Urinary bladder (tissue), 3 donors: ENCODE measurements at regions not wholly inside any gene's neighbourhood (a gene's known extent, or its start where the extent isn't known, plus 50 kb on each side); places are given as distances from the start of the nearest gene placed in this dataset.

Source experiments
- DNase-seq: peaks from one replicate; pipeline ENCODE4 v3.0.0-alpha.2; 2015; ENCODE audit errors: extremely low spot score
- H3K27ac ChIP-seq: one replicate; pipeline ENCODE4 v1.5.1; 2013; ENCODE audit warnings: low read depth, mild to moderate bottlenecking, moderate library complexity
- H3K36me3 ChIP-seq: one replicate; pipeline ENCODE4 v1.6.1; 2013; ENCODE audit warnings: mild to moderate bottlenecking, moderate library complexity; ENCODE audit not compliant: insufficient read depth
- H3K4me1 ChIP-seq: one replicate; pipeline ENCODE4 v1.6.1; 2013; ENCODE audit warnings: mild to moderate bottlenecking, moderate library complexity; ENCODE audit not compliant: insufficient read depth
- H3K4me3 ChIP-seq: one replicate; pipeline ENCODE4 v1.5.1; 2013; ENCODE audit warnings: low read depth, low read length
- WGBS: extraction: QIAGEN DNeasy Blood & Tissue Kit; methylation state at CpG from one replicate; pipeline ENCODE4 v1.1.7; 2013; 5-methylcytosine and 5-hydroxymethylcytosine counted together
- donor health status: healthy with polysubstance abuse.
- donor health status: healthy.

DNA sequence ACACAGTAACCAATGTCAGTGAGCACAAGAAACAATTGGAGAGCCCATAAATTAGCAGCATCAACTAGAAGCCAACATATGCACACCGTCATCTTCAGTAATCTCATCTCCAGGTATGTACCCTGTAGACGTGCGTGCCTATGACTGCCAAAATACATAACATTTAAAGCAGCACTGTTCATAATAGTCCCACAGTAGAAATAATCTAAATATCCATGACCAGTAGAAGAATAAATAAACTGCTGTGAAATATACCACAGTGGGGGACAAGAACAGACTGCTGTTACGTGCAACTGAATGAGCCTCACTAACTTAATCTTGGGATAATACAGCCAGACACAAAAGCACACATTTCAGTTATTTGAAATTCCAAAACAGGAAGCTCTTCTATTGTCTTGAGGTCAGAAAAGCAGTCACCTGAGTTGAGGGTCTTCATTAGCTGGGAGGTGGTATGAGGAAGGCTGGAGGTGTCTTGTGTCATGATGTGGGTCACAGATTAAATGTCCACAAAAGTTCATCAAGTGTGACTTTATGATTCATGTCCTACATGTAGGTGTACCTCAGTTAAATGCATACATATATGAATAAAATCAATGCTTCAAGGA is 454.2 kb upstream of the AKR1E2 start:
- Histone ChIP-seq H3K4me3 (no peak overlapping the region), H3K27ac (no peak overlapping the region), H3K36me3 (no peaks in the 10 kb centered on the region), H3K4me1 (no peaks in the 10 kb centered on the region)
- WGBS, result 80% methylated on average over 4 of the region's 4 CpGs
- no peak for DNase-seq

DNA sequence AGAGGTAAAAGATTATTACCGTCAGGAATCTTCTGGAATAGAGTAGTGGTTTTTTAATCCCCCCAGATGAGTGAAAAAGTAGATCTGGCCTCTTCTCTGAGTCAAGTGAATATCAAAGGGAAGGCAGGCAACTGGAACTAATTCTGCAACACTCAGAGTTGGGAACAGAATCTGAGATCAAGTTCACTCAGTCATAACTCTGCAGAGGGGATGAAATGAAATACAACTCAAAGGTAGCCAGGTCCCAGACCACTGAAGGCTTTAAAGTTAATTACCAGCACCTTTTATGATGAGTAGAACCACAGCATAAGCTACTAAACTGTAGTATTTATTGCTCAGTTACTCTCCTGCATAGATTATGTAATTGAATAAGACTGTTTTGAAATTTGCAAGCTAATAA is 455.6 kb upstream of the AKR1E2 start:
- no peak overlapping the region for H3K27ac ChIP-seq
- H3K36me3 ChIP-seq, result no peaks in the 10 kb centered on the region
- H3K4me3 ChIP-seq, result no peak overlapping the region
- H3K4me1 ChIP-seq, result no peaks in the 10 kb centered on the region
- no peak for DNase-seq
- 64% methylated on average over 1 of the region's 1 CpG for WGBS

DNA sequence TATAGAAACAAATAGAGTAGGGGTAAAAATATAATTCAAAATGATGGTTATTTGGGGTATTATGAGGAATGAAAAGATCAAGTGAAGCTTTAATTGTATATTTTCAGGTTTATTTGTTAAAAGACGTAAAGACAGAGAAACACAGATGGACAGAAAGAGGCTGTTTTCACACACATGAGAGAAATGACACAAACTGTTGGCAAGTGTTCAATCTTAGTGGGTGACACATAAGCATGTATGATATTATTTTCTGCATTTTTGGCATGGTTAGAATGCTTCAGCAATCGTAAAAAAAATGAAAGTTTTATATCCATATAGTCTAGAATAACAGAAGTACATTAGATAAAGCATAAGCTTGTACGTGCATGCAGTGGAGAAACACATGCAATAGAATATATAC is 464.4 kb upstream of the AKR1E2 start:
- H3K4me3 ChIP-seq, result no peak overlapping the region
- H3K27ac ChIP-seq, result no peak overlapping the region
- no peaks in the 10 kb centered on the region for H3K36me3 ChIP-seq
- H3K4me1 ChIP-seq, result no peaks in the 10 kb centered on the region
- DNase-seq, result no peak
- WGBS, result 70% methylated on average over 3 of the region's 3 CpGs

DNA sequence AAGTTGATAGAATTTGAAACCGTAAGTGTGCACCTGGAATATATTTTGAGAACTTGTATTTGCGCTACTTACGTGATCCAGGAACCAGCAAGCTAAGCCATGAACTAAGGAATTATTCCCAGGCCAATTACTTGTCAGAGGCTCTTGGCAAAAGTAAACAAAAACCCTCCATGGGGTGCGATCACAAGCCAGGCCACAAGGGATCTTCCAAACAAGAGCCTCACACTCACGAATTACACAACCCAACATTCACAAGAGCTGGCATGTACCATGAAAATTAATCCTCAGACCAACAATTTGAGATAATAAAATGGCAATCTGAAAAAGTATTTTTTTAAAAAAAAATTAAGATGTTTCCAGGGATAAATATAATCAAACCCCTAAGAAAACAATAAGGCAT is 467.0 kb upstream of the AKR1E2 start:
- Histone ChIP-seq H3K36me3 (no peaks in the 10 kb centered on the region), H3K4me1 (no peaks in the 10 kb centered on the region), H3K4me3 (no peak overlapping the region), H3K27ac (no peak overlapping the region)
- DNase-seq, result no peak
- 76% methylated on average over 5 of the region's 5 CpGs for WGBS

DNA sequence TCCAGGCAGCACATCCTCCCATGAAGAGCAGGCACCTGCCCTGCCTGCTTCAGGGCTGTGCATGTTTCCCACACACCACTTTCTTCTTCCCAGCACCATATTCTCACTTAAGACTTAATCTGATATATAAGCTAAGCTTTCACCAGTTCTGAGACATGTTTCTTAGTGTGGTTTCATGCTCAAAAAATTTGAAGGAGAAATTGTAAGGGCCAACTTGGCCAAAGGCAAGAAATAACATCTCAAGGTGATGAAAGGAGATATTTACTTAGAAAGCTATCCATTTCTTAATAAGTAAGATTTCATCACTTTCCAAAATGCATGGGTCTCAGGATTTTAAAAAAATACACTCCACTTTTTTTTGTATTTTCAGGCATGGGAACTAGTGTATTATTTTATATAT is 468.1 kb upstream of the AKR1E2 start:
- H3K4me3 ChIP-seq, result no peak overlapping the region
- no peaks in the 10 kb centered on the region for H3K4me1 ChIP-seq
- H3K27ac ChIP-seq, result no peak overlapping the region
- DNase-seq, result no peak
- no peaks in the 10 kb centered on the region for H3K36me3 ChIP-seq

DNA sequence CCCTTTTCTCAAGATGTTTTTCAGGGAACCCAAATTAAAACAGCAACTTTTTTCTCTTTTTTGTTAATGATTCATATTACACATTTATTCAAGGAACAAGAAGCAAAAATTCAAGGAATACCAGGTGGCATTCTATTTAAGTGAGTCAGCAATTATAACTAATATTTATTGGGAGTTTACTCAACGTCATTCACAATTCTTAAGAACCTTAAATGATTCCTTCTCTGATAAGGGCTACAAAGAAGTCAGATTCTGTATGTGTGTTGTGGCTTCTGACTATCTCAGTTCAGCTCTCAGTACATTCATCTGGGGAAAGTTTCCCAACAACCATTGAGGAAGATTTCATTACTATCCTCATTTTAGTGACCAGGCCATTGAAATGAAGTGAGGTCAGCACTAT is 470.7 kb upstream of the AKR1E2 start:
- no peaks in the 10 kb centered on the region for H3K4me1 ChIP-seq
- H3K4me3 ChIP-seq, result no peak overlapping the region
- no peaks in the 10 kb centered on the region for H3K36me3 ChIP-seq
- no peak for DNase-seq
- 84% methylated on average over 1 of the region's 1 CpG for WGBS
- no peak overlapping the region for H3K27ac ChIP-seq

DNA sequence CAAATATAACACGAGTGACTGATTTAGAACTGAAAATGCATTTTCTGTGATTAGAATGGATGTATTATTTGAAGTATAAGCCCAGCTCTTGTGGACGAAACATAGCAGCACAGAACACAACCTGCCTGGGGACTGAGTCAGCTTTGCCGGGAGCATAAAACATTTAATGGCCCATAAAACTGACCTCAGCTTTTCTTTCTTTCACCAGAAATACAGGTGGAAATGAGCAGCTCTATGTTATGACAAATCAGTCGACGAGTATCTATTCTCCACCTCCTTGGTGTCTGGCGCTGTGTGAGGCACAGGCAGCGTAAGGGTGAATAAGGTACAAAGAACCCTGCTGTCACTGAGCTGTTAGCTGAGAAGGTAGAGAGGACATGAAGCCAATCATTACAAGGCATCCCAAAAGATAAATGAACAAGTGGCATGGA is 471.6 kb upstream of the AKR1E2 start:
- 59% methylated on average over 7 of the region's 7 CpGs for WGBS
- Histone ChIP-seq H3K4me1 (no peaks in the 10 kb centered on the region), H3K27ac (no peak overlapping the region), H3K4me3 (no peak overlapping the region), H3K36me3 (no peaks in the 10 kb centered on the region)
- no peak for DNase-seq

DNA sequence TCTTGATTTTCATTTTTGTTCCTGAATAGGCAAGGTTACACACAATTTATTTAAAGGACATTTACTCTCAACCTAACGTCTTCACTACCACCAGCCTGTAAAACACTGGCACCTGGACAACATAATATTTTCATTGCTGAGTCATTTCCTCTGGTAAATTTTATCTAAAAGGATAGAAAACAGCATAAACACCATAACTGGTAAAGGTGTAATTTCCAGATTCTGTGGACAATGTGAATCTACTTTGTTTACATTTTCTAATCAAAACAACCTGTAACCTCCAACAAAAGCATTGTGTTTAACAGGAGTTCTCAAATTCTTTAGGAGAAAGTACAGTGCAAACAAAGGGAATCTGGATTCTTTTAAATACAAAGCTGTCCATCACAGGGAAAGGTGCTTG is 472.0 kb upstream of the AKR1E2 start:
- no peak for DNase-seq
- Histone ChIP-seq H3K27ac (no peak overlapping the region), H3K4me1 (no peaks in the 10 kb centered on the region), H3K4me3 (no peak overlapping the region), H3K36me3 (no peaks in the 10 kb centered on the region)
- WGBS, result 4% methylated on average over 1 of the region's 1 CpG

DNA sequence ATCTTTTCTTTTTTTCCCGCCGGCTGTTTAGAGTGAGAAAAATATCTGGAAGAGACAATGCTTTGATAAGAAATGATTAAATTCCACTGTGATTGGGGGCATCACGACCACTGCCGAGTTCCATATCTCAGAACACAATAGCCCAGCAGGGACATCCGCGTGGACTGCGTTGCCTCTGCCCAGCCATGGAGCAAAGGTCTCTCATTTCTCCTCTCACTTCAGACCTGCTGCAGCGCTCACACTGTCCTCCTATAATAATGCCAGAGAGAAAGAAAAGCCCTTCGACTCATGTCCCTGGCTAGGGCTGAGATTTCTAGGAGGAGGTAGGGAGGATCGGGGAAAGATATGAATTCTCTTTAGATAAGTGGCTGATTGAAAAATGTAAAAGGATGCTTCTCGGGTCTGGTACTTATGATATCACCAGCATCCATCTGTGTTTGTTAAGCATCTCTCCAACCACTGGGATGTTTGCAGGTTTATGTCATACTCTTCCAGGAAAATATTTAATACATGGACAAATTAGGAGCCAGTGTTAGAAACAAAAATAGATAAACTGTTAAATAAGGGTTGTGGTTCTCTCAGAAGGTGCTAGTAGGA is 472.9 kb upstream of the AKR1E2 start:
- 49% methylated on average over 11 of the region's 11 CpGs for WGBS
- DNase-seq, result no peak
- H3K36me3 ChIP-seq, result no peaks in the 10 kb centered on the region
- no peak overlapping the region for H3K27ac ChIP-seq
- no peaks in the 10 kb centered on the region for H3K4me1 ChIP-seq
- no peak overlapping the region for H3K4me3 ChIP-seq

DNA sequence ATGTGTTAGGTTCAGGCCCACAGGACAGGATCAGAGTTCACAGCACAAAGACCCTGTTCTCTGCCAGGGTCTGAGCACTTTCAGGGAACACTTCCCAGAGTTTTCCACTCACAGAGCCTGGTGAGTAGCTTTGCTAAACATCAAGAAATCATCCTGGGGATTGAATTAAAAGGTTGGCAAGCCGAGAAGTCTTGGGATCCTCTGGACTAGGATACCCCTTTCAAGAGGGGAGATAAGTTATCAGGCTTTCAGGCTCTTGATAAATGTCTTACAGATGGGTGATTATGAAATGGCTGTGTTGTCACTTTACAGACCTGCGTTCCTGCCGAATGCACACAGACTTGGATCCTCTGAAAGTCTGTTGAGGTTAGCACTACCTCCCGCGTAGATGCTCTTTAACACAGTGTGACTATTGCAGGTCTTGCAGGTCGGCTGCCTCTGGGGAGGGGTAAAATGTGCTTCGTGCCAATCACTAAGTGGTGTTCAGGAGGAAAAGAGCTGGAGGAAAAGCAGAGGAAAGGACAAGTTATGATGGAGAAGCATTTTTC is 473.5 kb upstream of the AKR1E2 start:
- DNase-seq, result no peak
- Histone ChIP-seq H3K4me3 (no peak overlapping the region), H3K27ac (no peak overlapping the region), H3K4me1 (no peaks in the 10 kb centered on the region), H3K36me3 (no peaks in the 10 kb centered on the region)
- WGBS, result 29% methylated on average over 7 of the region's 7 CpGs

DNA sequence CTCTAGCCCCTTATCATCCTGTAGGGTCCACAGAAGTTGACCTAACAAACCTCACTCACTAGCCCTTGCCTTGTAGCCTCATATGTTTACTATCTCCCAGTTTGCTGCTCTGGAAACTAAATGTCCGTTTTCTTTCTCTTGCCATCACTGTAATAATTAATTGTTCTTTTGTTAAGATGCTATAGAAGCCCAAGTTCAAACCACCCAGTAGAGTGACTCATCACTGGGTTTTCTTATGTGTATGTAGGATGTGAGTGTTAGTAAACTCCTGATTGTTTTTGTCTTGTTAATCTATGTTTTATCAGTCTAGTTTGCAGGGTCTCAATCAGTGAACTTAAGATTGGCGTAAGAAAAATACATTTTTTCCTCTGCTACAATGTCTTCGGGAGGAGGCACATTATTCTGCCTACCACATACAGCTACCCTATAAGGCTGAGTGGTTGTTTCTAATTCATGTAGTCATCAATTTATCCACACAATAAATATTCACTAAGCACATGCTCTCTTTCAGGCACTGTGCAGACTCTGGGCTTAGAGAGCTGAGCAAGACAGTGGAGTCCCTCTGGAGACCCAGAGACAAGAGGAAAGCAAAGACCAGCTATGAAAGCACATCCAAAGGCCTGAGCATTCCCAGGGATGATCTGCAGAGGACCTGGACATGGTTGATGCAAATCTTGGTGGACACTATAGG is 474.1 kb upstream of the AKR1E2 start:
- Histone ChIP-seq H3K27ac (no peak overlapping the region), H3K36me3 (no peaks in the 10 kb centered on the region), H3K4me1 (no peaks in the 10 kb centered on the region), H3K4me3 (no peak overlapping the region)
- 78% methylated on average over 3 of the region's 3 CpGs for WGBS
- no peak for DNase-seq

DNA sequence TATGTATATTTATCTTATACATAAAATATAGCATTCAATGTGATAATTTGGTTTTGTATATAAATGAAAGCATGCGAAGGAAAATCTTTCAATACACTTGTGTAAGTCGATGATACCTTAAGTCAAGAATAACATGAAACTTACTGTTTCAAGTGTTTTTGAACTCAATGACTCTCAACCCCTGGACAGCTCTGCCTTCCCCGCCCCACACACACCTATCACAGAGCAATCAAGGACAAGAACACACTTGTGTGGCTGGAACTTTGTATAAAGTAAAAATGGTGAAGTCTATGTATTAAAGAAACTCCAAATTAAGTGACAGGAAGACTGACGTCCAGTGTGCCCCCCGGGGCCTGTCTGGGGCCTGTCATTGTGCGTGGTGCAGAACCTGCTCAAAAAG is 478.6 kb upstream of the AKR1E2 start:
- Histone ChIP-seq H3K27ac (no peak overlapping the region), H3K4me3 (no peak overlapping the region), H3K4me1 (no peaks in the 10 kb centered on the region), H3K36me3 (no peaks in the 10 kb centered on the region)
- WGBS, result 85% methylated on average over 6 of the region's 6 CpGs
- no peak for DNase-seq

DNA sequence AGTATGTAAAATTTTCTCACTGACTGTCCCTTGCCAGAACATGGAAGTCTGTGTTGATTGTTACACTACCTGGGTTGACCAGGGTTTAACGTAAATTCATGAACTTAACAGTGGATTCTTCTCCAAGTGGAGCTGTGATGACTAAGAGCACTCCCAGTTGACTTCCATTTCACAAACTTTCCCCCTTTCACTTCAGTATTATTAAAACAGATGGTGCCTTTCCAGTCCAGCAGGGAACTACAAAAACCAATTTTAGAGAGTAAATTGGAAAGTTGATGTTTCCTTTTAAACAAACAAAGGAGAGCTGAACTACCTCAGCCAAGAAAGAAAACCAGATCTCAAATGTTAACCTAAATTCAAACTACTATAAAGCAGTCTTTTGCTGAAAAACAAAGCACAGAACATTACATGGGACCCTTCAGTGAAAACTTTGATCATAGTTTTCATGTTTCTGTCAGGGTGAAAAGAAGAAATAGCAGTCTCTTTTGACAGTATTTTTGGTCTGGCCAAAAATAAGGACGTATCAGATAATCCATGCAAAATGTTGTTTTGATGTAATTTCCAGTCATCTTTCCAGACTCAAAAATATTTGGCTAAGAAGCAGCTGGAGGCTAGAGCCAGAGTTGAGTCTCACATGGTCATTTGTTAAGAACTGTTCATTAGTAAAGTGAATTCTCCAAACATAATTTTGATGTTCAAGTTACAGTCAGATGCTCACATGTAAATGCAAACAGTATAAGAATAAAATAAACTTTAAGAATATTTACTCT is 479.9 kb upstream of the AKR1E2 start:
- no peaks in the 10 kb centered on the region for H3K4me1 ChIP-seq
- no peaks in the 10 kb centered on the region for H3K36me3 ChIP-seq
- H3K27ac ChIP-seq, result no peak overlapping the region
- 34% methylated on average over 2 of the region's 2 CpGs for WGBS
- DNase-seq, result no peak
- H3K4me3 ChIP-seq, result no peak overlapping the region
